NCI-H2227 (cell line): ENCODE measurements at regions not wholly inside any gene's neighbourhood (a gene's known extent, or its start where the extent isn't known, plus 50 kb on each side); places are given as distances from the start of the nearest gene placed in this dataset.
"Not testable (repeated sequence)": the region's sequence is repeated elsewhere in the genome, so short reads cannot be mapped to it uniquely, and the experiment has no call there.

Source experiments
- DNase-seq: peaks from one replicate; lab custom pipeline; 2025; ENCODE audit not compliant: unreplicated experiment; lab: John Stamatoyannopoulos, UW

- no peak for DNase-seq
These were observed 161.6 kb upstream of the RASGRP1 start for GRCh38 chr15:38726187-38726586.

GRCh38 chr15:38733331-38733730 is 168.7 kb upstream of the RASGRP1 start:
- DNase-seq: no peak

GRCh38 chr15:38740206-38740605 is 175.6 kb upstream of the RASGRP1 start:
- no peak for DNase-seq

GRCh38 chr15:38743147-38743546 is 178.5 kb upstream of the RASGRP1 start:
- no peak for DNase-seq

GRCh38 chr15:38745126-38745525 is 180.5 kb upstream of the RASGRP1 start:
- DNase-seq: no peak

- DNase-seq: no peak
These were observed 181.0 kb upstream of the RASGRP1 start for GRCh38 chr15:38745626-38746025.

DNA sequence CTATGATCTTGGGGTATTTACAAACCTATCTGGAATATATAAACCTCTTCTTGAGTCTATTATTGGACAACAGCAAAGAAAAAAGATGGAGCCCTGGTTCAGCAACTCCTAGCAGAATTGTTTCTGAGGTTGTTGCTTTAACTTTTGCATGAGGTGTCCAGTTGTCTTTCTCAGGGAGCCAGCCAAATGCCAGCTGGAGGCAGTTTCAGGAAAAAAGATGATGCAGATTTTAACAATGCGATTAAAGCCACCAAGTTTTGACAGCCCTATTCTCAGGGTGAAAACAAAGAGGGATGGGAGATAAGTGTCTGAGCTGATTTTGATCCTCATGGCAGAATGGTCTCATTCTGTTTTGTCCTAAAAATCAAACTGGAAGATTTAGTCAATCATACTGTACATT is 181.6 kb upstream of the RASGRP1 start:
- no peak for DNase-seq

DNA sequence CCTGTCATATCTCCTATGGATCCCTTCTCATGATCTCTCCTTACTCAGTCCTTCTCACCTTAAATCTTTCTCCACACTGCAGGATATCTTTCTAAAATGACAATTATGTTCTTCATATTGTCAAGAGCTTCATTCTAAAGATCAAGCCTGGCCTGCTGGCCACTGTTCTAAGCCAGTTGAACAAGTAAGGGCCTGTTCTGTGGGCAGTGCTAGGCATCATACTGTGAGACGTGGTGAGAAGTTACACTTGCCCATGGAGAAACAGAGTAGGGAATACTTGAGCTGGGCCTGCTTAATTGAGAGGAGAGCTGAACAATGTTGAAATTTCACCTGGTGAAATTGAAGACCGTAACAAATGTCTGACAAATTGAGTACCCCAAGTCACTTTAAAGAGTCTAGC is 184.1 kb upstream of the RASGRP1 start:
- no peak for DNase-seq

- DNase-seq: no peak
These were observed 186.2 kb upstream of the RASGRP1 start for GRCh38 chr15:38750786-38751185.

DNA sequence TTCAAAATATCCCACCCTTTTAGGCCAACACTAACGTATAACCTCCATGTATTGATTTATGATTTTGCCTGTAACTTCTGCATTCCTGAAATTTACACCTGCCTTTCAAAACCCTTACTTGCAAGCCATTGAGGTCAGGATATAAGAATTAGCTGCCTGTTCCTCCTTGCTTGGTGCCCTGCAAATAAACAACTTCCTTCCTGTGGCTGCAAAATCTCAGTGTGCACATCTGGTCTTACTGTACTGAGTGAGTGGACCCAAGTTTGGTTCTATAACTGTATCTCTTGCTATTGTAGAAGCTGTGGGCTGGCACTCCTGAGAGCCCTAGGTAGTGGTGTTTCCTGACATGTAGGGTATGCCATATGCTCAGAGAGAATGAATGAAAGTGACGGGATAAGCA is 191.1 kb upstream of the RASGRP1 start:
- DNase-seq: no peak

GRCh38 chr15:38756441-38756840 is 191.8 kb upstream of the RASGRP1 start:
- no peak for DNase-seq

- no peak for DNase-seq
These were observed 193.4 kb upstream of the RASGRP1 start for GRCh38 chr15:38758043-38758442.

- no peak for DNase-seq
These were observed 197.1 kb upstream of the RASGRP1 start for GRCh38 chr15:38761681-38762080.

DNA sequence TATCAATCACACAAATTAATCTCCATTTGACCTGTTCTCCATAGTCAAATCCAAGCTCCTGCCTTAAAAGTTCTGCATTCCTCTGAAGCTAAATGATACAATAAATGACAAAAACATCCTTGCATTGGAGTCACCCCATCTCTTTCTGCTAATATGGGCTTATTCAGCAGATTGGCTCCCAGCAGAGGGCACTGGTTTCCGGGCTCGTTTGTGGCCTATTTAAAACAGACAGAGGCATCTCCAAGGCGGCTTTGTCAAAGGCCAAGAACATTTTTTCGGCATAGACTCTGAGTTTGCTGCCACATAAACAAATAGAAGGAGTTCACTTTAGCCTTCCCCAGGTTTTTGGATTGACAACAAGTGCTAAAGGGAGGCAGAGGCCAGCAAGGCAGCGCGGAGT is 204.4 kb upstream of the RASGRP1 start:
- DNase-seq: peak; percentile 0

- DNase-seq: no peak
These were observed 204.9 kb upstream of the RASGRP1 start for GRCh38 chr15:38769492-38769891.

DNA sequence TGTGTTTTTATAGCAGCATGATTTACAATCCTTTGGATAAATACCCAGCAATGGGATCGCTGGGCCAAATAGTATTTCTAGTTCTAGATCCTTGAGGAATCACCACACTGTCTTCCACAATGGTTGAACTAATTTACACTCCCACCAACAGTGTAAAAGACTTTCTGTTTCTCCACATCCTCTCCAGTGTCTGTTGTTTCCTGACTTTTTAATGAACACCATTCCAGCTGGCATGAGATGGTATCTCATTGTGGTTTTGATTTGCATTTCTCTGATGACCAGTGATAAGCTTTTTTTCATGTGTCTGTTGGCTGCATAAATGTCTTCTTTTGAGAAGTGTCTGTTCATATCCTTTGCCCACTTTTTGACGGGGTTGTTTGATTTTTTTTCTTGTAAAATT is 209.5 kb upstream of the RASGRP1 start:
- not testable (repeated sequence) for DNase-seq

DNA sequence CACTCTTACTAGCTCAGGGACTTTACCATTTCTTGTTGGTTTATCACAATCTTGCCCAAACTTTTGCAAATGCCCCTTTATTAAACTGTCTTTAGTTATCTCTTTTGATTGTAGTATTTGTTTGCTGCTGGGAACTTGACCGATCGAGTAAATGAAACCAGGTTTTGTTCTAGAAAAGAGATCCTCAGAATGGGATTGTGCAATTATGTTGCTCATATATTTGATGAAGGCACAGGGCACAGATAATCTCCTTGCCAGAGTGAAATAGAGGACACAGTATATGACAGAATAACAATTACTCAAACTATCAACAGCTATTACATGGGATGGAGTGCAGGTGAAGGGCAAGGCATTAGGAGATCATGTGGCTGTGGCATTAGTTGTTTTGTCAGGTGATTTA is 216.6 kb upstream of the RASGRP1 start:
- DNase-seq: no peak

GRCh38 chr15:38782156-38782555 is 217.5 kb upstream of the RASGRP1 start:
- no peak for DNase-seq

GRCh38 chr15:38788918-38789317 is 224.3 kb upstream of the RASGRP1 start:
- no peak for DNase-seq

- no peak for DNase-seq
These were observed 225.0 kb upstream of the RASGRP1 start for GRCh38 chr15:38789566-38789965.

- DNase-seq: no peak
These were observed 228.7 kb upstream of the RASGRP1 start for GRCh38 chr15:38793206-38793810.

DNA sequence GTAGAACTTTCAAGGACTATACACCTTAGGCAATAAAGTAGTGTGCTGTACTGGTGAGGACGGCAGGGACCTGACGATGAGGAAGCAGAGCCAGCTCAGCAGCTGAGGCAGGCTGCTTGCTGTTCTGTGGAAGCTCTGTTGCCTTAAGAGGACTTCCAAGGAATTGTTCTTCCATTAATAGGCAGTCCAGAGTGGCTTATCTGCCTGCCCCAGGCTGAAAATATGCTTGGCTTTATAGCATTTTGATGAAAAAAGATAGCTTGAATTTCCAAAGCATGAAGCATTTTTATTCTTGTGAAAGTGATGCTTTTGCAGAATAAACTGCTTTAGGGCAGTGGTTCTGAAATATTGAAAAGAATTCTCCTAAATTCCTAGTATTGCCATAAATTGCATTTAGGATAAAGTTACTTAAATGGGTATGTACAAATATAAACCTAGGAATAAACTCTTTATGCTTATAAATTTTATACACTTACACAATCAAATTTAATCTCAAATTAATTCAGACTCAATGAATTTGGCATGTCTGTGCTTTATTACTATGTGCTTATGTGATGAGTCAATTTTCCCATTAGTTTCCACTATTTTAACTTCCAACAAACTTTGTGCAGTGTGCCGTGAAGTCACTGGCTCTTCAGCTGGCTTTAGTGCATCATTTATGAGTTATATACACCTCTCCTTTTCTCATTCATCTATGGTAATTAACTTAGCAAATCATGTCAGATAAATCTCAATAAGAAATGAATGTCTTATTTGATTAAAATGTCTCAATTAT is 231.0 kb upstream of the RASGRP1 start:
- DNase-seq: no peak

DNA sequence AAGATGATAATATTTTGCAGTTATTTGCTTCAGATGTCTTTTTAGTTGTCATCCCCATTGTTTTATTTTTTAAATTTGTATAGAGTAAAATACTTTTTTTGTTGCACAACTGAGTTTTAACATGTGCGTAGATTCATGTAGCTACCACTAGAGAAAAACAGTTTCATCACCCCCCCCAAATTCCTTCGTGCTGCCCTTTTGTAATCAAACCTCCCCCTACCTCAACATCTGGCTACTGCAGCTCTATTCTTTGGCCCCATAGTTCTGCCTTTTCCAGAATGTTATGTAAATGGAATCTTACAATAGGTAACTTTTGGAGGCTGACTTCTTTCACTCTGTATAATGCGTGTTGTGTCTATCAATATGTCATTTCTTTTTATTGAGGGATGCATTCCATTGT is 232.0 kb upstream of the RASGRP1 start:
- no peak for DNase-seq
